ENCODE measurements at regions not wholly inside any gene's neighbourhood (a gene's known extent, or its start where the extent isn't known, plus 50 kb on each side); places are given as distances from the start of the nearest gene placed in this dataset.
A peak's percentile ranks its signal among the peaks of the same experiment; 100 is the strongest.

DNA sequence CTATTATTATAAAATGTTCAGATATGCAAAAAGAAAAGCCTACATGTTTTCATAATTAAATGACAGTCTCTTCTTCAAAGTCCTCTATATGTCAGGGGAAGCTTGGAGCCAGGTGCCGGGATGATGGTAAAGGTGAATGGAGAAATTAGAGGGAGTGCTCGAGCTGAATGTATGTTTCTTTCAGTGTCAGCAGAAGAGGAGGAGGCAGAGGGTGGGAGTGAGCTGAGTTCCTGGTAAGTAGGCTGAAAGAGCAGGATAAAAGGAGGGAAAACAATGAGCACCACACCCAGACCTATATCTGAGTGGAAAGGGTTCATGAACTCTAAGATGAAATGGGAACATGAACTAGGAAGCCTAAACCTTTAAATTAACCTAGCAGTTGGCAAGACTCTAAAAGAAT, 307.6 kb upstream of the NBEA start:
- H3K36me3 ChIP-seq (ENCODE audit: control insufficient read depth, insufficient read depth, low read length), result no peaks in the 10 kb centered on the region
- H3K27ac ChIP-seq (ENCODE audit: low read depth, low read length, severe bottlenecking), result no peak overlapping the region
- 79% methylated on average over 2 of the region's 2 CpGs; no CpG with 5 or more reads in 1 of the 2 experiments for WGBS, 2 experiments (ENCODE audit: insufficient coverage in 2 of 2)
- no peak overlapping the region for H3K4me3 ChIP-seq (ENCODE audit: extremely low read depth, insufficient read depth, low read length, poor library complexity, severe bottlenecking)
- H3K9me3 ChIP-seq (ENCODE audit: control insufficient read depth, low read length), result peaks cover 4% of the 10 kb centered on the region
- H3K4me1 ChIP-seq (ENCODE audit: control insufficient read depth, insufficient read depth, low read length, poor library complexity, severe bottlenecking), result no peaks in the 10 kb centered on the region

DNA sequence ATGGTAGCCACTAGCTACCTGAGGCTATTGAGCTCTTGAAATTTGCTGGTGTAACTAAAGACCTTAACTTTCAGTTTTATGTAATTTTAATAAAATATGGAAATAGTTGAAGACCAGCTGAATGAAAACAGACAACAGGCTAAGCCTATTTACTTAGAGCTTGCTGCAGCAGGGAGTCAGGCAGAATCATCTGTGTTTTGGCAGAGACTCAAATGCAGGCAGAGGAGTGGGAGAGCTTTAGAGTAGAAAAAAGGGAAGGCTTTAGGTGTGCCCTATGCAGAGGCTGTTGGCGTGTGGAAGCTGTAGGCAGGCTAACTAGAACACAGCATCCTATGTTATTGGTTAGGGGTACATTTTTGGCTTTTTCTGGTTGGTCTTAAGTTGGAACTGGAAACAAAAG, 304.9 kb upstream of the NBEA start:
- no peaks in the 10 kb centered on the region for H3K36me3 ChIP-seq (ENCODE audit: control insufficient read depth, insufficient read depth, low read length)

DNA sequence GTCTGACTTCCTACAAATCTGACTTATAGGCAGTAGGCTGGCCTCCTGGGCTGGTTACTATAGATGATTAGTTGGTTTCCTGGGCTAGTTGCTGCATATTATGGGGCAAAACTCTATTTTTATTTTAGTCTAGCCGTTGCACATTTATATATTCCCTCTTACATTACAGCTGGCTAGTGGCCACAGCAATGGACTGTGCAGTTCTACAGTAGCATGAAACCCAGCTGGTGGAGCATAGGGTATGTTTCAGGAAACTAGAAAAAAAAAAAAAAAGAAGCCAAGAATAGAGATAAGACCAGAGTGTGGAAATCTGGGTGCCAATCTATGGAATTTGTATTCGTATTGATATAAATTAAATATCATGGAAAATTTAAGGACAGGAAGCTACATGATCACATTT, 304.4 kb upstream of the NBEA start:
- H3K9me3 ChIP-seq (ENCODE audit: control insufficient read depth, low read length), result no peaks in the 10 kb centered on the region
- H3K4me1 ChIP-seq (ENCODE audit: control insufficient read depth, insufficient read depth, low read length, poor library complexity, severe bottlenecking), result peaks cover 16% of the 10 kb centered on the region
- H3K27ac ChIP-seq (ENCODE audit: low read depth, low read length, severe bottlenecking), result no peak overlapping the region
- no peaks in the 10 kb centered on the region for H3K36me3 ChIP-seq (ENCODE audit: control insufficient read depth, insufficient read depth, low read length)
- H3K4me3 ChIP-seq (ENCODE audit: extremely low read depth, insufficient read depth, low read length, poor library complexity, severe bottlenecking), result no peak overlapping the region
- WGBS, 2 experiments (ENCODE audit: insufficient coverage in 2 of 2), result 100% methylated on average over 1 of the region's 2 CpGs

More for the DNA sequence above, 304.9 kb upstream of the NBEA start:
- no peaks in the 10 kb centered on the region for H3K9me3 ChIP-seq (ENCODE audit: control insufficient read depth, low read length)
- H3K27ac ChIP-seq (ENCODE audit: low read depth, low read length, severe bottlenecking), result no peak overlapping the region
- H3K4me1 ChIP-seq (ENCODE audit: control insufficient read depth, insufficient read depth, low read length, poor library complexity, severe bottlenecking), result peaks cover 16% of the 10 kb centered on the region
- WGBS, 2 experiments (ENCODE audit: insufficient coverage in 2 of 2), result 88 to 100% methylated on average over 1 of the region's 1 CpG
- no peak overlapping the region for H3K4me3 ChIP-seq (ENCODE audit: extremely low read depth, insufficient read depth, low read length, poor library complexity, severe bottlenecking)

DNA sequence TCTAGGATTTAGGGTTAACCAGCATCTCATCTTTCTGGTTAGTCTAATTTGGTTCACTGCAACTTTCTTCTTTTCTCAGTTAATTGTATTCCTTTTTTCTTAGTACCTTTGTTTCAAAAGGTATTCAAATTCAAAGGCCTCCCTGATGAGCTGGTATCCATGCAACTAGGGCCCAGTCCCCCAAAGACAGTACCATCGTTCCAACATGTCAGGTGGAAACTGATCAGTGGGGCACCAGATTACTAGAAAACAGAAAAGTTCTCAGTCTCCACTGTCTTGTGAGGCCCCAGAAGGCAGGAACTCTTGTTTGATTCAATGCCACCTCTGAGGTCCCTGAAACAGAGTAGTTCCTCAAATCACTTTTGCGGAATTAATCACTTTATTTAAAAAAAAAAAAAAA, 303.2 kb upstream of the NBEA start:
- 13 to 93% methylated on average over 1 to 2 of the region's 2 CpGs for WGBS, 2 experiments (ENCODE audit: insufficient coverage in 2 of 2)
- Histone ChIP-seq H3K4me1 (ENCODE audit: control insufficient read depth, insufficient read depth, low read length, poor library complexity, severe bottlenecking) (peaks cover 16% of the 10 kb centered on the region), H3K27ac (ENCODE audit: low read depth, low read length, severe bottlenecking) (no peak overlapping the region), H3K4me3 (ENCODE audit: extremely low read depth, insufficient read depth, low read length, poor library complexity, severe bottlenecking) (no peak overlapping the region), H3K9me3 (ENCODE audit: control insufficient read depth, low read length) (no peaks in the 10 kb centered on the region), H3K36me3 (ENCODE audit: control insufficient read depth, insufficient read depth, low read length) (no peaks in the 10 kb centered on the region)

DNA sequence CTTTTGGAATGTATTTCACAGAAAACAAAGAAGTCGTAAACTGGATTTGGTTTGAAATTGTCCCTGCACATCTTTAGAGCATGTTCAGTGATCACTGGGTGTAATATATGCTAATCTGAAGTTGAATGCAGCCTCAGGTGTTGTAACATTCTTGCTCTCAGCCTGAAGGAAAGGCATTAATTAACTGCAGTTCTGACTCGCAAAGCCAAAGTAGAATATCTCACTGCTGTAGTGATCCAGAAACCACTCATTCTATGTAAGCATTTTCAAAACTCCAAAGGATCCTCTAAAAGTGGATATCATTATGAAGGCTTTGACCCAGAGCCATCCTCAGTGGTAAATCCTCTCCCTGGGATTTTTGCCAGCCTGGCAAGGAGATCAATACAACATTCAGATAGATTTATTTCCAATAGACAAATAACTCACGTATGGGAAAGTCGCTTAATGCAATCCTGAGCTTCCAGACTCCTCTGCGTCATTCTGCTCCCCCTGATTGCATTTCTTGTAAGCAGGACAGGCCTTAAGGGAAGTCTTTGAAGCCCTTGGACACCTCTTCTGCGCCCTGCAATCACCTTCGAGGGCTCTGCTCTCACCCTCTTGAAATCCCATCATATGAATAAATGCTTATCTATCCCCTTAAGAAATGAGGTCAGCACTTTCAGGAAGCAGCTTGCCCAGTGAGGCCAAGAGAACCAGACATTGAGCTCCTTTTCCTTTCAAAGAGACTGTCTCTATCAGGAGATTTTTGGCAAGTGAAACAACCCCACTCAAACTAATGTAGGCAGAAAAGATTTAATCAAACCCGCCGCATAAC, 301.7 kb upstream of the NBEA start:
- H3K36me3 ChIP-seq (ENCODE audit: control insufficient read depth, insufficient read depth, low read length), result no peaks in the 10 kb centered on the region
- no peak overlapping the region for H3K4me3 ChIP-seq (ENCODE audit: extremely low read depth, insufficient read depth, low read length, poor library complexity, severe bottlenecking)
- peak overlapping the region; percentile 77 for H3K27ac ChIP-seq (ENCODE audit: low read depth, low read length, severe bottlenecking)
- H3K4me1 ChIP-seq (ENCODE audit: control insufficient read depth, insufficient read depth, low read length, poor library complexity, severe bottlenecking), result peaks cover 16% of the 10 kb centered on the region
- no peaks in the 10 kb centered on the region for H3K9me3 ChIP-seq (ENCODE audit: control insufficient read depth, low read length)
- 64 to 74% methylated on average over 2 to 9 of the region's 9 CpGs for WGBS, 2 experiments (ENCODE audit: insufficient coverage in 2 of 2)

DNA sequence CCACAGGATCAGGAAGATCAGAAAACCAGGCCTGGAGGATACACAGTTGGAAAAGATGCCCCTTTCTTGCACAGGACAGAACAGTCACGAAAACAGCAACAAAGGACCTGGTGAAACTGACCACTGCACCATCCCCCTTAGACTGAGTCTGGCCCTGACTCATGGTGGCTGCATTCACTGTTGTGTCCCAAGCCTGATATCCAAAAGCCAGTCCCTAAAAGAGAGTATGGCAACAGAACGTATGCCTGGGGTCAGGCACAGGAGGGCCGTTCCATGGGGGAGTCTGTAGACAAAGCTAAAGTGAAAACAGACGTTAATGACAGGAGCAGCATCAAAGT, 301.1 kb upstream of the NBEA start:
- no peak overlapping the region for H3K4me3 ChIP-seq (ENCODE audit: extremely low read depth, insufficient read depth, low read length, poor library complexity, severe bottlenecking)
- peaks cover 16% of the 10 kb centered on the region for H3K4me1 ChIP-seq (ENCODE audit: control insufficient read depth, insufficient read depth, low read length, poor library complexity, severe bottlenecking)
- WGBS, 2 experiments (ENCODE audit: insufficient coverage in 2 of 2), result 84 to 88% methylated on average over 3 to 4 of the region's 4 CpGs
- H3K27ac ChIP-seq (ENCODE audit: low read depth, low read length, severe bottlenecking), result peak overlapping the region; percentile 77
- H3K9me3 ChIP-seq (ENCODE audit: control insufficient read depth, low read length), result no peaks in the 10 kb centered on the region
- H3K36me3 ChIP-seq (ENCODE audit: control insufficient read depth, insufficient read depth, low read length), result no peaks in the 10 kb centered on the region

DNA sequence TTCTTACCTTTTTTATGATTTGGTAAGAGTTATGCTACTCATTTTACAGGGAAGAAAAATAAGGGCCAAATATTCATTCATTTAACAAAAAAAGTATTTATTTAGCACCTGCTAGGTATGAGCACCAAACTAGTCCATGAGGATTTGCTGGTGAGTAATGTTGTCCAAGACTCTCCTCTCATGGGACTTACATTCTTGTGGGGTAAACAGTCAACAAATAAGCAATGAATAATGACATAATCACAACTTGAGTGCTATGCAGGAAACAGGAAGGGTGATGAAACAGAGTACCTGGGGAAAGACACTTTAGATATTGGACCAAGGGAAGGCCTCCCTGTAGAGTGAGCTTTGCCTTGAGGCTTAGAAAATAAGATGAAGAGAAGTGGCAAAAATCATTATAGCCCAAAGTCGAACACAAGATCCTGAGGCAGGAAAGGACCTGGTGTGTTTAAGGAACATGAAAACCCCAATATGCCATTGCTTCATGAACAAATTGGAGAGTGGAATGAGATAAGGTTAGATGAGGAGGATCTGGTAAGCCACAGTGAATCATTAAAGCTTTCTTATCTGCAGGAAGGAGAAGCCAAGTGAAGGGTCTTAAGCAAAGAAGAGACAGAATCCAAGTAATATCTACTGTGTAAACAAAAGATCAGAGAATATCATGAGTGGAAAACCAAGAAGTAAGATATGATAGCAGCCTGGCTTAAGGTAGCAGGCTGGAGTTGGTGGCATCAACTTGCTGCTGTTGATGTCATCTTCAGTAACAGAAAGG, 294.5 kb upstream of the NBEA start:
- Histone ChIP-seq H3K9me3 (ENCODE audit: control insufficient read depth, low read length) (no peaks in the 10 kb centered on the region), H3K4me3 (ENCODE audit: extremely low read depth, insufficient read depth, low read length, poor library complexity, severe bottlenecking) (no peak overlapping the region), H3K4me1 (ENCODE audit: control insufficient read depth, insufficient read depth, low read length, poor library complexity, severe bottlenecking) (peaks cover 5% of the 10 kb centered on the region), H3K36me3 (ENCODE audit: control insufficient read depth, insufficient read depth, low read length) (no peaks in the 10 kb centered on the region), H3K27ac (ENCODE audit: low read depth, low read length, severe bottlenecking) (peak overlapping the region; percentile 51)
- WGBS, 2 experiments (ENCODE audit: insufficient coverage in 2 of 2), result 100% methylated on average over 1 of the region's 1 CpG; no CpG with 5 or more reads in 1 of the 2 experiments

DNA sequence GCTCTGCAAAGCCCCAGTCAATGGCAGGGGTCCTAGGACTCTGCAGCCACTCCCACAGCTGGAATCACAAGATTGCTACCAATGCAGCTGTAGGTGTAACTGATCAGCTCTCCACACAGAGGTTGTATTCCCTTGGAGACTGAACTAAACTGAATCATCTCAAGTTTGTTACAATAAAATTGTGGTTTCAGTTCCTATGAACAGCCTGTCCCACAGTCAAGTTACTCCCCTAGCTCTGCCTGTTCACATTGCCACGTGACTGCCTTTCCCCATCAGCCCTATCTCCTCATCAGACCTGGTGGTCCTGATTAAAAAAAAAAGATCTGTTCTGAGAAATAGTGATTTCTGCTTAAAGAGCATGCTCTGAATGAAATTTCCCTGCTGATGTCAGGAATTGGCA, 287.9 kb upstream of the NBEA start:
- Histone ChIP-seq H3K27ac (ENCODE audit: low read depth, low read length, severe bottlenecking) (no peak overlapping the region), H3K4me1 (ENCODE audit: control insufficient read depth, insufficient read depth, low read length, poor library complexity, severe bottlenecking) (no peaks in the 10 kb centered on the region), H3K36me3 (ENCODE audit: control insufficient read depth, insufficient read depth, low read length) (no peaks in the 10 kb centered on the region), H3K4me3 (ENCODE audit: extremely low read depth, insufficient read depth, low read length, poor library complexity, severe bottlenecking) (no peak overlapping the region), H3K9me3 (ENCODE audit: control insufficient read depth, low read length) (no peaks in the 10 kb centered on the region)
- WGBS, 2 experiments (ENCODE audit: insufficient coverage in 2 of 2), result no CpG with 5 or more reads among the region's 1 CpG

DNA sequence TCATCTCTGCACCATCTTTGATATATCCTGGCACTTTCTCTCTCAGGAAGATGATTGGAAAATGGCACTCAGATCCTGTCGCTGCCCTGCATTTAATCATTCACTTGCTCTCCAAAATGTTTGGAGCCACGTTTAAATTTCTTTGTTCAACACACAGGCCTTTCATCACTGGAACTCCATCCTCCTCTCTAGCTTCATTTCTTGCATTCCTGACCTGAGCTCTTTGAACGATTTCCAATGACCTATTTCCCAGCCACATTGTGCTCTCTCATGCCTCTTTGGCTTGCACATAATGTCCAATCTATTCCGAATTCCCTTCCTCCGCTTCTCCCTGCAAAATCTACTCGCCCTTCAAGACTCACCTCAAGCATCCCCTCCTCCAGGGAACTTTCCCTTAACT, 287.4 kb upstream of the NBEA start:
- no peaks in the 10 kb centered on the region for H3K36me3 ChIP-seq (ENCODE audit: control insufficient read depth, insufficient read depth, low read length)
- no peaks in the 10 kb centered on the region for H3K4me1 ChIP-seq (ENCODE audit: control insufficient read depth, insufficient read depth, low read length, poor library complexity, severe bottlenecking)
- H3K9me3 ChIP-seq (ENCODE audit: control insufficient read depth, low read length), result no peaks in the 10 kb centered on the region
- H3K27ac ChIP-seq (ENCODE audit: low read depth, low read length, severe bottlenecking), result no peak overlapping the region
- no peak overlapping the region for H3K4me3 ChIP-seq (ENCODE audit: extremely low read depth, insufficient read depth, low read length, poor library complexity, severe bottlenecking)
- 73 to 78% methylated on average over 4 to 5 of the region's 6 CpGs for WGBS, 2 experiments (ENCODE audit: insufficient coverage in 2 of 2)

DNA sequence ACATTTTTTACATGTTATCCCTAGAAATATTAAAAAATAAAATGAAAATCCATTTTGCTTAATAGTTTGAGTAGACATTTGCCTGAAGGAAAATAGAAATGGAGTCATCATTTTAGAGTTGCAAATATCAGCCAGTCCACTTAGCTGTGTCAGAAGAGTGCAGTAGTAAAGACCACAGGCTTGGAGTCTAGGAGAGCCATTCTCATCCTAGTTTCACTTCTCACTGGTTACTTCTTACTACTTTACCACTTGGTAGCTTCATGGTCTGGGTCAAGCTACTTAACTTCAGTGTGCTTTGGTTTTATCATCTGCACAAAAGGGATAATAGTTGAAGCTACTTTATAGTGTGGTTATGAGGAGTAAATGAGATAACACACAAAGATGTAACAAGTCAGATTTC, 286.5 kb upstream of the NBEA start:
- Histone ChIP-seq H3K36me3 (ENCODE audit: control insufficient read depth, insufficient read depth, low read length) (no peaks in the 10 kb centered on the region), H3K4me3 (ENCODE audit: extremely low read depth, insufficient read depth, low read length, poor library complexity, severe bottlenecking) (no peak overlapping the region), H3K27ac (ENCODE audit: low read depth, low read length, severe bottlenecking) (no peak overlapping the region), H3K9me3 (ENCODE audit: control insufficient read depth, low read length) (no peaks in the 10 kb centered on the region), H3K4me1 (ENCODE audit: control insufficient read depth, insufficient read depth, low read length, poor library complexity, severe bottlenecking) (no peaks in the 10 kb centered on the region)

DNA sequence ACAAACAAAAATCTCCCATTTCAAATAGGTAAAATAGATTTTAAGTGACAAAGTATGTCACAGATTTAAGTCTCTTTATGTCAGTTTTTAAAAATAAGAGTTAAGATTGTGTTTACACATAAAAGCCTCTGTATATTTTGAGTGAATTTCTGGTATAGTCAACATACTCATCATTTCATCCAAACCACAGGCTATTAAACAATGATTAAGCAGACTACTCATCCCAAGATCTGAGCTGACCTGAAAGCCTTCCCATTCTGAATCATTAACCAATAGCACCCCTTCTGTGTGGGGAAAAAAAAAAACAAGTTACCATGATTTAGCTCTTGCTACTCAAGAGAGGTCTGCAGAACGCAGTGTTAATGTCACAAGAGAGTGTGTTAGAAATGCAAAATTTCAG, 284.4 kb upstream of the NBEA start:
- Histone ChIP-seq H3K4me1 (ENCODE audit: control insufficient read depth, insufficient read depth, low read length, poor library complexity, severe bottlenecking) (no peaks in the 10 kb centered on the region), H3K4me3 (ENCODE audit: extremely low read depth, insufficient read depth, low read length, poor library complexity, severe bottlenecking) (no peak overlapping the region), H3K36me3 (ENCODE audit: control insufficient read depth, insufficient read depth, low read length) (no peaks in the 10 kb centered on the region), H3K9me3 (ENCODE audit: control insufficient read depth, low read length) (no peaks in the 10 kb centered on the region), H3K27ac (ENCODE audit: low read depth, low read length, severe bottlenecking) (no peak overlapping the region)
- WGBS, 2 experiments (ENCODE audit: insufficient coverage in 2 of 2), result no CpG with 5 or more reads among the region's 1 CpG
